ENCODE measurements at regions not wholly inside any gene's neighbourhood (a gene's known extent, or its start where the extent isn't known, plus 50 kb on each side); places are given as distances from the start of the nearest gene placed in this dataset.

- TF ChIP-seq EZH2 (IDR thresholded peaks at IDR 0.05; ENCODE audit: borderline replicate concordance), result no peak
- TF ChIP-seq CTCF (IDR thresholded peaks at IDR 0.05; ENCODE audit: poor library complexity), result no peak
- TF ChIP-seq EZH2phosphoT487 (IDR thresholded peaks at IDR 0.05; ENCODE audit: low read depth, severe bottlenecking, unreplicated experiment), result no peak
- Histone ChIP-seq H3K4me1 (ENCODE audit: insufficient read depth) (no peaks in the 10 kb centered on the region), H3K27me3 (no peaks in the 10 kb centered on the region), H3K27ac (no peak overlapping the region), H3K4me2 (no peak overlapping the region), H3K9me3 (ENCODE audit: low read depth) (no peaks in the 10 kb centered on the region), H2AFZ (no peak overlapping the region), H3K9me2 (replicated peaks; ENCODE audit: insufficient read depth) (no peaks in the 10 kb centered on the region), H3K79me2 (no peaks in the 10 kb centered on the region), H4K20me1 (ENCODE audit: insufficient read depth, poor library complexity, severe bottlenecking) (no peaks in the 10 kb centered on the region), H3K36me3 (replicated peaks; ENCODE audit: insufficient read depth, low read depth) (no peaks in the 10 kb centered on the region), H3K4me3 (no peak overlapping the region)
- DNase-seq (ENCODE audit: low spot score), result no peak
- WGBS (ENCODE audit: low lambda C conversion rate, missing lambda C conversion rate), result 72% methylated on average over 8 of the region's 8 CpGs
Observed at GRCh38 chr16:87185308-87185707, 131.9 kb downstream of the C16orf95 start.

GRCh38 chr16:87185983-87186382 lies 131.2 kb downstream of the C16orf95 start:
- Histone ChIP-seq H3K9me2 (replicated peaks; ENCODE audit: insufficient read depth) (no peaks in the 10 kb centered on the region), H3K4me1 (ENCODE audit: insufficient read depth) (no peaks in the 10 kb centered on the region), H3K27ac (no peak overlapping the region), H3K79me2 (no peaks in the 10 kb centered on the region), H2AFZ (no peak overlapping the region), H3K27me3 (no peaks in the 10 kb centered on the region), H4K20me1 (ENCODE audit: insufficient read depth, poor library complexity, severe bottlenecking) (no peaks in the 10 kb centered on the region), H3K36me3 (replicated peaks; ENCODE audit: insufficient read depth, low read depth) (no peaks in the 10 kb centered on the region), H3K9me3 (ENCODE audit: low read depth) (no peaks in the 10 kb centered on the region), H3K4me3 (no peak overlapping the region), H3K4me2 (no peak overlapping the region)
- no peak for DNase-seq (ENCODE audit: low spot score)
- WGBS (ENCODE audit: low lambda C conversion rate, missing lambda C conversion rate), result 93% methylated on average over 19 of the region's 19 CpGs
- TF ChIP-seq EZH2phosphoT487 (IDR thresholded peaks at IDR 0.05; ENCODE audit: low read depth, severe bottlenecking, unreplicated experiment) (no peak), EZH2 (IDR thresholded peaks at IDR 0.05; ENCODE audit: borderline replicate concordance) (no peak), CTCF (IDR thresholded peaks at IDR 0.05; ENCODE audit: poor library complexity) (no peak)

GRCh38 chr16:87186446-87186845 lies 130.7 kb downstream of the C16orf95 start:
- Histone ChIP-seq H3K9me3 (ENCODE audit: low read depth) (no peaks in the 10 kb centered on the region), H3K9me2 (replicated peaks; ENCODE audit: insufficient read depth) (no peaks in the 10 kb centered on the region)
- 73% methylated on average over 17 of the region's 17 CpGs for WGBS (ENCODE audit: low lambda C conversion rate, missing lambda C conversion rate)

More at GRCh38 chr16:87186446-87186845, 130.7 kb downstream of the C16orf95 start:
- H2AFZ ChIP-seq, result no peak overlapping the region
- no peak overlapping the region for H3K4me2 ChIP-seq
- H4K20me1 ChIP-seq (ENCODE audit: insufficient read depth, poor library complexity, severe bottlenecking), result no peaks in the 10 kb centered on the region
- H3K4me1 ChIP-seq (ENCODE audit: insufficient read depth), result no peaks in the 10 kb centered on the region
- no peaks in the 10 kb centered on the region for H3K27me3 ChIP-seq
- no peak for TF ChIP-seq EZH2phosphoT487 (IDR thresholded peaks at IDR 0.05; ENCODE audit: low read depth, severe bottlenecking, unreplicated experiment)
- no peak for TF ChIP-seq CTCF (IDR thresholded peaks at IDR 0.05; ENCODE audit: poor library complexity)
- no peak for TF ChIP-seq EZH2 (IDR thresholded peaks at IDR 0.05; ENCODE audit: borderline replicate concordance)
- no peaks in the 10 kb centered on the region for H3K79me2 ChIP-seq
- no peak overlapping the region for H3K27ac ChIP-seq
- no peak overlapping the region for H3K4me3 ChIP-seq
- DNase-seq (ENCODE audit: low spot score), result no peak
- no peaks in the 10 kb centered on the region for H3K36me3 ChIP-seq (replicated peaks; ENCODE audit: insufficient read depth, low read depth)

Data from hepatocyte (in vitro differentiated cells).